Activated CD4-positive, alpha-beta T cell treated with anti-CD3 and anti-CD28 coated beads for 36 hours (primary cell): ENCODE measurements at regions not wholly inside any gene's neighbourhood (a gene's known extent, or its start where the extent isn't known, plus 50 kb on each side); places are given as distances from the start of the nearest gene placed in this dataset.
"Not testable (repeated sequence)": the region's sequence is repeated elsewhere in the genome, so short reads cannot be mapped to it uniquely, and the experiment has no call there.

ENCODE experiments used
- ATAC-seq: fragments of 200-7000 bp; cut with Tn5 transposase; one replicate; pipeline ENCODE4 v1.10.0; 2021; ENCODE audit warnings: mild to moderate bottlenecking, moderate library complexity
- CTCF ChIA-PET: fragments of 350-600 bp; sonication (Branson Sonifier 250); formaldehyde crosslinking; loops from one replicate; lab custom pipeline; 2021; ENCODE audit warnings: antibody characterized with exemption; lab: Charles Lee
- POLR2A ChIA-PET: fragments of 350-600 bp; sonication (Branson Sonifier 250); formaldehyde crosslinking; loops from one replicate; lab custom pipeline; 2021; ENCODE audit warnings: antibody characterized with exemption, inconsistent platforms; lab: Charles Lee
- DNase-seq: peaks from one replicate; pipeline ENCODE4 v3.0.0-alpha.2; 2020
- H3K27ac Mint-ChIP-seq: one replicate; pipeline ENCODE4 v1.8.0; 2021; ENCODE audit warnings: mixed read lengths
- H3K27me3 Mint-ChIP-seq: one replicate; pipeline ENCODE4 v1.8.0; 2021; ENCODE audit warnings: mixed read lengths
- H3K36me3 Mint-ChIP-seq: one replicate; pipeline ENCODE4 v1.8.0; 2021; ENCODE audit warnings: low read depth, mixed read lengths
- H3K4me1 Mint-ChIP-seq: one replicate; pipeline ENCODE4 v1.8.0; 2021; ENCODE audit warnings: mixed read lengths
- H3K4me3 Mint-ChIP-seq: one replicate; pipeline ENCODE4 v1.8.0; 2021; ENCODE audit warnings: mild to moderate bottlenecking, moderate library complexity, mixed read lengths
- H3K9me3 Mint-ChIP-seq: one replicate; pipeline ENCODE4 v1.8.0; 2021; ENCODE audit warnings: low read depth, mixed read lengths
- intact Hi-C, 2 experiments: fragments of 100-400 bp; cut with DNase I in 1 of 2; cut with micrococcal nuclease in 1 of 2; formaldehyde crosslinking; loops; one replicate each; pipeline versions ENCODE4 v1.14.2 to v1.15.1; 2022 to 2024; cut with DNase I, micrococcal nuclease

GRCh38 chr12:82300611-82301010 lies 57.6 kb downstream of the CCDC59 start:
- ATAC-seq (no peak), DNase-seq (no peak)
- no peaks in the 10 kb centered on the region for H3K4me1 Mint-ChIP-seq
- H3K27ac Mint-ChIP-seq, result no peak overlapping the region
- H3K36me3 Mint-ChIP-seq, result no peaks in the 10 kb centered on the region
- no peak overlapping the region for H3K4me3 Mint-ChIP-seq
- H3K9me3 Mint-ChIP-seq, result no peaks in the 10 kb centered on the region
- ChIA-PET POLR2A (no interaction called here), CTCF (no interaction called here)
- peaks cover 3% of the 10 kb centered on the region for H3K27me3 Mint-ChIP-seq
- intact Hi-C loops, result no loop called here

- Mint-ChIP-seq H3K9me3 (no peaks in the 10 kb centered on the region), H3K4me1 (no peaks in the 10 kb centered on the region), H3K36me3 (no peaks in the 10 kb centered on the region), H3K4me3 (no peak overlapping the region), H3K27me3 (peaks cover 3% of the 10 kb centered on the region), H3K27ac (no peak overlapping the region)
- CTCF ChIA-PET, result no interaction called here
- ATAC-seq, result no peak
- POLR2A ChIA-PET, result no interaction called here
- intact Hi-C loops, result no loop called here
- DNase-seq, result no peak
Measured at GRCh38 chr12:82299319-82300025, 58.7 kb downstream of the CCDC59 start.

GRCh38 chr12:82290415-82290814 lies 67.8 kb downstream of the CCDC59 start:
- ChIA-PET POLR2A (no interaction called here), CTCF (no interaction called here)
- ATAC-seq (no peak), DNase-seq (no peak)
- no peaks in the 10 kb centered on the region for H3K9me3 Mint-ChIP-seq
- no peak overlapping the region for H3K27ac Mint-ChIP-seq
- intact Hi-C loops, result no loop called here
- H3K36me3 Mint-ChIP-seq, result no peaks in the 10 kb centered on the region
- H3K4me3 Mint-ChIP-seq, result no peak overlapping the region
- peaks cover 2% of the 10 kb centered on the region for H3K27me3 Mint-ChIP-seq
- no peaks in the 10 kb centered on the region for H3K4me1 Mint-ChIP-seq

GRCh38 chr12:82281335-82281734 lies 76.9 kb downstream of the CCDC59 start:
- not testable (repeated sequence) for H3K36me3 Mint-ChIP-seq, H3K9me3 Mint-ChIP-seq, H3K27me3 Mint-ChIP-seq

GRCh38 chr12:82279536-82280058 lies 78.6 kb downstream of the CCDC59 start:
- H3K27me3 Mint-ChIP-seq, result no peaks in the 10 kb centered on the region
- ChIA-PET CTCF (no interaction called here), POLR2A (no interaction called here)
- no peak overlapping the region for H3K4me3 Mint-ChIP-seq
- peaks cover 7% of the 10 kb centered on the region for H3K9me3 Mint-ChIP-seq
- intact Hi-C loops, result no loop called here
- DNase-seq (no peak), ATAC-seq (no peak)
- no peak overlapping the region for H3K27ac Mint-ChIP-seq
- H3K4me1 Mint-ChIP-seq, result no peaks in the 10 kb centered on the region
- no peaks in the 10 kb centered on the region for H3K36me3 Mint-ChIP-seq

More at GRCh38 chr12:82281335-82281734, 76.9 kb downstream of the CCDC59 start:
- DNase-seq, CTCF ChIA-PET, H3K4me1 Mint-ChIP-seq, H3K4me3 Mint-ChIP-seq, ATAC-seq, intact Hi-C loops, POLR2A ChIA-PET, H3K27ac Mint-ChIP-seq: not testable (repeated sequence)

GRCh38 chr12:82277582-82277981 lies 80.6 kb downstream of the CCDC59 start:
- intact Hi-C loops, result no loop called here
- ATAC-seq, result no peak
- Mint-ChIP-seq H3K36me3 (no peaks in the 10 kb centered on the region), H3K27me3 (no peaks in the 10 kb centered on the region), H3K4me3 (no peak overlapping the region), H3K27ac (no peak overlapping the region), H3K9me3 (peaks cover 7% of the 10 kb centered on the region), H3K4me1 (no peaks in the 10 kb centered on the region)
- no peak for DNase-seq
- POLR2A ChIA-PET, result no interaction called here
- CTCF ChIA-PET, result no interaction called here

GRCh38 chr12:82242729-82243128 lies 115.5 kb downstream of the CCDC59 start:
- DNase-seq (no peak), ATAC-seq (no peak)
- intact Hi-C loops, result no loop called here
- ChIA-PET CTCF (no interaction called here), POLR2A (no interaction called here)
- Mint-ChIP-seq H3K4me1 (no peaks in the 10 kb centered on the region), H3K27ac (no peak overlapping the region), H3K36me3 (no peaks in the 10 kb centered on the region), H3K9me3 (peaks cover 9% of the 10 kb centered on the region), H3K4me3 (no peak overlapping the region), H3K27me3 (no peaks in the 10 kb centered on the region)

GRCh38 chr12:82225871-82226270 lies 132.3 kb downstream of the CCDC59 start:
- Mint-ChIP-seq H3K4me3 (no peak overlapping the region), H3K4me1 (no peaks in the 10 kb centered on the region), H3K36me3 (no peaks in the 10 kb centered on the region), H3K9me3 (no peaks in the 10 kb centered on the region), H3K27ac (no peak overlapping the region), H3K27me3 (no peaks in the 10 kb centered on the region)
- POLR2A ChIA-PET, result no interaction called here
- CTCF ChIA-PET, result interaction anchor here (0.6 kb wide), 1 partner anchor 58 kb away, joined by 3 read pairs; no protein-coding TSS in a partner anchor
- ATAC-seq (no peak), DNase-seq (no peak)
- intact Hi-C loops, result no loop called here

- Mint-ChIP-seq H3K36me3 (no peaks in the 10 kb centered on the region), H3K27ac (no peak overlapping the region), H3K4me1 (no peaks in the 10 kb centered on the region), H3K27me3 (no peaks in the 10 kb centered on the region), H3K4me3 (no peak overlapping the region), H3K9me3 (no peaks in the 10 kb centered on the region)
- intact Hi-C loops, result no loop called here
- CTCF ChIA-PET, result no interaction called here
- DNase-seq (no peak), ATAC-seq (no peak)
- POLR2A ChIA-PET, result no interaction called here
Measured at GRCh38 chr12:82223426-82223825, 134.8 kb downstream of the CCDC59 start.

GRCh38 chr12:82216475-82216874 lies 141.7 kb downstream of the CCDC59 start:
- DNase-seq (no peak), ATAC-seq (no peak)
- intact Hi-C loops, result no loop called here
- ChIA-PET POLR2A (no interaction called here), CTCF (no interaction called here)
- no peaks in the 10 kb centered on the region for H3K36me3 Mint-ChIP-seq
- no peaks in the 10 kb centered on the region for H3K4me1 Mint-ChIP-seq
- no peaks in the 10 kb centered on the region for H3K27me3 Mint-ChIP-seq
- peaks cover 6% of the 10 kb centered on the region for H3K9me3 Mint-ChIP-seq
- H3K27ac Mint-ChIP-seq, result no peak overlapping the region
- H3K4me3 Mint-ChIP-seq, result no peak overlapping the region

- H3K4me1 Mint-ChIP-seq, result no peaks in the 10 kb centered on the region
- DNase-seq, result no peak
Measured at GRCh38 chr12:82213761-82214160, 144.4 kb downstream of the CCDC59 start.

GRCh38 chr12:82210882-82211281 lies 147.3 kb downstream of the CCDC59 start:
- ChIA-PET CTCF (interaction anchor here (0.7 kb wide), 1 partner anchor 1678 kb away, joined by 4 read pairs; no protein-coding TSS in a partner anchor), POLR2A (no interaction called here)
- Mint-ChIP-seq H3K4me1 (no peaks in the 10 kb centered on the region), H3K27me3 (no peaks in the 10 kb centered on the region), H3K27ac (no peak overlapping the region), H3K4me3 (no peak overlapping the region), H3K36me3 (no peaks in the 10 kb centered on the region), H3K9me3 (peaks cover 11% of the 10 kb centered on the region)
- no peak for ATAC-seq
- intact Hi-C loops, result no loop called here
- DNase-seq, result no peak

More at GRCh38 chr12:82213761-82214160, 144.4 kb downstream of the CCDC59 start:
- Mint-ChIP-seq H3K27me3 (no peaks in the 10 kb centered on the region), H3K4me3 (no peak overlapping the region), H3K9me3 (peaks cover 11% of the 10 kb centered on the region), H3K36me3 (no peaks in the 10 kb centered on the region), H3K27ac (no peak overlapping the region)
- intact Hi-C loops, result no loop called here
- ChIA-PET CTCF (no interaction called here), POLR2A (no interaction called here)
- no peak for ATAC-seq
